Tibial nerve (tissue), 4 donors: ENCODE measurements at regions not wholly inside any gene's neighbourhood (a gene's known extent, or its start where the extent isn't known, plus 50 kb on each side); places are given as distances from the start of the nearest gene placed in this dataset.

Experiments used
- DNase-seq, 2 donors: peaks; one replicate each; pipeline ENCODE4 v3.0.0-alpha.2; 2019; ENCODE audit warnings: low spot score in 2 of 2
- H3K27ac ChIP-seq, 4 donors: fragments of 200-600 bp; sonication (generic) in 3 of 4; one replicate each; pipeline ENCODE4 v1.5.1; 2017 to 2019; ENCODE audit warnings: mild to moderate bottlenecking in 1 of 4
- H3K27me3 ChIP-seq, 2 donors: fragments of 200-600 bp; sonication (generic) in 1 of 2; one replicate each; pipeline versions ENCODE4 v1.5.1 to v1.6.0; 2017 to 2019
- H3K36me3 ChIP-seq, 3 donors: fragments of 200-600 bp; sonication (generic); one replicate each; pipeline ENCODE4 v1.5.1; 2018 to 2019
- H3K4me1 ChIP-seq, 4 donors: fragments of 200-600 bp; sonication (generic) in 3 of 4; one replicate each; pipeline ENCODE4 v1.5.1; 2017 to 2019
- H3K4me3 ChIP-seq, 4 donors: fragments of 200-600 bp; sonication (generic) in 3 of 4; one replicate each; pipeline ENCODE4 v1.5.1; 2017 to 2019; ENCODE audit warnings: mild to moderate bottlenecking in 1 of 4, moderate library complexity in 1 of 4
- H3K9me3 ChIP-seq, 4 donors: fragments of 200-600 bp; sonication (generic) in 3 of 4; one replicate each; pipeline ENCODE4 v1.5.1; 2017 to 2019
- EP300 ChIP-seq, 2 donors: sonication (generic); formaldehyde crosslinking; IDR thresholded peaks; one replicate each; pipeline ENCODE4 v1.6.1; 2017; ENCODE audit warnings: antibody characterized with exemption in 2 of 2, mild to moderate bottlenecking in 1 of 2
- POLR2A ChIP-seq, 2 donors: fragments of 450-650 bp; IDR thresholded peaks; one replicate each; pipeline ENCODE4 v1.6.1; 2017; ENCODE audit warnings: antibody characterized with exemption in 2 of 2, mild to moderate bottlenecking in 2 of 2, moderate library complexity in 2 of 2
- WGBS, 2 donors: methylation state at CpG; one replicate each; pipeline ENCODE4 v1.1.5; 2018; 5-methylcytosine and 5-hydroxymethylcytosine counted together
- TF ChIP-seq, protein P1 (sequence below), 5 experiments: fragments of 200-600 bp in 3 of 5; fragments of 450-650 bp in 2 of 5; sonication (generic) in 3 of 5; IDR thresholded peaks; one replicate each; pipeline ENCODE4 v1.5.1; 2016 to 2019; ENCODE audit warnings: antibody characterized with exemption in 5 of 5, mild to moderate bottlenecking in 3 of 5, moderate library complexity in 2 of 5

DNA sequence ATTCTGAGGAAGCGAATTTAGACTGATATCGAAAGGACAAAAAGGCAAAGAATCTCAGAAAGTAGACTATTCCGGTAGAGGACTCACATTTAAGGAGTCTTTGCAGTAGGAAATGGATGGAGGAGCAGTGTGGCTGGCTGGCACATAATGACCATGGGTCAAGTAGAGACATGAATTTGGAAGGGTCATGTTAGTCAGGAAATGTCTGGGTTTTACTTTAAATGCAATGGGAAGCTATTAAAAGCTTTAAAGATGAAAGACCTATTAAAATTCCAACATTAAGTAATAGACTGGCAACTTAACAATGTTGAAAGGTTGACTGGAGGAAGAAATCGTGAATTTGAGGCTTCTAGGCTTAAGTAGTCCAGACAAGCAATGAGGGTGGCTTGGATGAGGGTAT, 90.0 kb upstream of the SEMA3C start:
- no peak for DNase-seq
- Histone ChIP-seq H3K9me3 (peaks cover 0 to 4% (median 2%) of the 10 kb centered on the region in 4 donors), H3K27ac (no peak overlapping the region), H3K4me3 (no peak overlapping the region), H3K27me3 (no peaks in the 10 kb centered on the region), H3K36me3 (no peaks in the 10 kb centered on the region), H3K4me1 (peaks cover 0 to 29% (median 0%) of the 10 kb centered on the region in 4 donors)
- TF ChIP-seq EP300 (IDR thresholded peaks at IDR 0.05) (no peak), POLR2A (IDR thresholded peaks at IDR 0.05) (no peak)
- TF ChIP-seq, protein P1, sequence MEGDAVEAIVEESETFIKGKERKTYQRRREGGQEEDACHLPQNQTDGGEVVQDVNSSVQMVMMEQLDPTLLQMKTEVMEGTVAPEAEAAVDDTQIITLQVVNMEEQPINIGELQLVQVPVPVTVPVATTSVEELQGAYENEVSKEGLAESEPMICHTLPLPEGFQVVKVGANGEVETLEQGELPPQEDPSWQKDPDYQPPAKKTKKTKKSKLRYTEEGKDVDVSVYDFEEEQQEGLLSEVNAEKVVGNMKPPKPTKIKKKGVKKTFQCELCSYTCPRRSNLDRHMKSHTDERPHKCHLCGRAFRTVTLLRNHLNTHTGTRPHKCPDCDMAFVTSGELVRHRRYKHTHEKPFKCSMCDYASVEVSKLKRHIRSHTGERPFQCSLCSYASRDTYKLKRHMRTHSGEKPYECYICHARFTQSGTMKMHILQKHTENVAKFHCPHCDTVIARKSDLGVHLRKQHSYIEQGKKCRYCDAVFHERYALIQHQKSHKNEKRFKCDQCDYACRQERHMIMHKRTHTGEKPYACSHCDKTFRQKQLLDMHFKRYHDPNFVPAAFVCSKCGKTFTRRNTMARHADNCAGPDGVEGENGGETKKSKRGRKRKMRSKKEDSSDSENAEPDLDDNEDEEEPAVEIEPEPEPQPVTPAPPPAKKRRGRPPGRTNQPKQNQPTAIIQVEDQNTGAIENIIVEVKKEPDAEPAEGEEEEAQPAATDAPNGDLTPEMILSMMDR (IDR thresholded peaks at IDR 0.05) = no peak
- 83 to 85% methylated on average over 4 of the region's 4 CpGs for WGBS, 2 donors

DNA sequence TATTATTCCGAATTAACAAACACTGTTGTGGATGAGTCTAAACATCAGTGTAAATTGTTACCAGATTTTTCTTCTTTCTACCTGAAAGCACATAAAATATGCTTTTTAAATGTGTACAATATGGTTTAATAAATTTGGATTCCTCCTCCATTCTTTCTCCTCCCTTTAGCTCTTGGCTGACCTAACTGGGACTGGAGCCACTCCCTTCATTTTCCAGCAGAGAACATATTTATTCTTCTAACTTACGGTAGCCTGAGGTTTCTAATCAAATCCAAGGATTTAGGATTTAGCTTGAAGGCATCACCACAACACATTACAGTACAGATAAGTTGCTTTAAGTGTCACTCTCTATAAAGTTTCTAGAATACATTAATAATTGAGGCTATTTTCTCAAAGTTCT, 88.2 kb upstream of the SEMA3C start:
- Histone ChIP-seq H3K9me3 (peaks cover 0 to 4% (median 2%) of the 10 kb centered on the region in 4 donors), H3K27me3 (no peaks in the 10 kb centered on the region), H3K4me3 (no peak overlapping the region), H3K4me1 (peaks cover 0 to 30% (median 1%) of the 10 kb centered on the region in 4 donors), H3K36me3 (no peaks in the 10 kb centered on the region), H3K27ac (peak overlapping the region in 2 of 4 donors; percentile 35 to 38)
- no peak for TF ChIP-seq POLR2A (IDR thresholded peaks at IDR 0.05)
- TF ChIP-seq, protein P1 (IDR thresholded peaks at IDR 0.05) = no peak
- no peak for TF ChIP-seq EP300 (IDR thresholded peaks at IDR 0.05)
- no peak for DNase-seq
- WGBS, 2 donors = 46 to 54% methylated on average over 2 of the region's 2 CpGs

DNA sequence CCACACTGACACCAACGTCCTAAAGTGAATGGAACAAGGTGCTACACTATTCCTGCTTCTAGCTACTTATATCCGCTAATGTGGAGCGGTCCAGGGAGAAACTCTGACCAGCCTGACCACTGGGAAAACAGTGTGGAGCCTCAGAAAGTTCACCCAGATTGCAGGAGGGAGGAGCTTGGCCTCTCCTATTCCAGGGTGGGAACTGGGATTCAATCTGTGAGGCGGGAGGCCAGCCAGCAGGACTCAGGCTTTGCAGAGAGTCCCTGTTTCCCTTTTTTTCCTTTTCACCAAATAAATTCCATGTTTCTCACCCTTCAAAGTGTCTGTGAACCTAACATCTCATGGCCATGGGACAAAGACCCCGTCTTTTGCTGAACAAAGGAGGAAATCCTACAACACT, 86.4 kb upstream of the SEMA3C start:
- no peaks in the 10 kb centered on the region for H3K9me3 ChIP-seq
- H3K4me3 ChIP-seq = no peak overlapping the region
- TF ChIP-seq POLR2A (IDR thresholded peaks at IDR 0.05) (no peak), EP300 (IDR thresholded peaks at IDR 0.05) (no peak)
- TF ChIP-seq, protein P1 (IDR thresholded peaks at IDR 0.05) = no peak
- H3K4me1 ChIP-seq = peaks cover 0 to 30% (median 1%) of the 10 kb centered on the region in 4 donors
- DNase-seq = no peak
- WGBS, 2 donors = 74 to 76% methylated on average over 5 of the region's 5 CpGs
- H3K27ac ChIP-seq = peak overlapping the region in 1 of 4 donors; percentile 50
- H3K27me3 ChIP-seq = no peaks in the 10 kb centered on the region
- no peaks in the 10 kb centered on the region for H3K36me3 ChIP-seq

DNA sequence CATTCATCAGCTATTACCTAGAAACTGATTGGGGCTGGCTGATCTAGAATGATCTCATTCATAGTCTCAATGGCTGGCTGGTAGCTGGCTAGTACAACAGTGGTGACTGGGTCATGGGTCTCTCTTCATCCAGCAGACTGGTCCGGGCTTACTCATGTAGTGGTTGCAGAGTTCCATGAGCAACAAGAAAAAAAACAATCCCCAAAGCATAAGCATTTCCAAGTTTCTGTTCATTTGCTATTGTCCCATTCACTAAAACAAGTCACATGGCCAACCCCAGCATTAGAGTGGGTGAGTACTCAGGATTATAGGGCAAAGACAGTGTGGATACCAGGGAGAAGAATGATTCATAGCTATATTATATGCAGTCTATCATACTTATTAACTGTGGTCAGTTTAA, 85.2 kb upstream of the SEMA3C start:
- Histone ChIP-seq H3K9me3 (no peaks in the 10 kb centered on the region), H3K4me3 (no peak overlapping the region), H3K27me3 (no peaks in the 10 kb centered on the region), H3K36me3 (no peaks in the 10 kb centered on the region), H3K27ac (peak overlapping the region in 1 of 4 donors; percentile 75), H3K4me1 (peaks cover 0 to 41% (median 1%) of the 10 kb centered on the region in 4 donors)
- DNase-seq = no peak
- TF ChIP-seq EP300 (IDR thresholded peaks at IDR 0.05) = no peak
- no peak for TF ChIP-seq POLR2A (IDR thresholded peaks at IDR 0.05)
- TF ChIP-seq, protein P1 (IDR thresholded peaks at IDR 0.05) = no peak
- WGBS, 2 donors = 33 to 40% methylated on average over 1 of the region's 1 CpG

DNA sequence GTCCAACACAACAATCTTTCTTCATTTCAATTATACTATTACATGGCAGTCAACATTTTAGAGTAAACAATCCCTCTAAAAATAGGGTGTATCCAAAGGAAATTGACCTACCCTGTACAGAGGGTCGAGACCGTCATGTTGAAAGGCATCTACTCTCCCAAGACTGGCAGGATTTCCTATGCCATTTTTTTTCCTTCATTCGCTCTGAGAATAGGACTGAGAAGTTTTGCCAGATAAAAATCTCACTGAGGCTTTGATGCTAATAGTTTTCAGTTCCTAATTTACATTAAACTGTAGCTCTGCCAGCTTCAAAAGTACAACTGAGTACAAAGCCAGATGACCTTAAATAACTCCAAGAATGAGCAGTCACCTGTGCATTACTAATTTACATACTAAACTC, 84.5 kb upstream of the SEMA3C start:
- no peak for DNase-seq
- Histone ChIP-seq H3K9me3 (no peaks in the 10 kb centered on the region), H3K4me1 (peaks cover 0 to 42% (median 1%) of the 10 kb centered on the region in 4 donors), H3K4me3 (no peak overlapping the region), H3K27me3 (no peaks in the 10 kb centered on the region), H3K27ac (peak overlapping the region in 1 of 4 donors; percentile 75), H3K36me3 (no peaks in the 10 kb centered on the region)
- WGBS, 2 donors = 55 to 60% methylated on average over 3 of the region's 3 CpGs
- TF ChIP-seq POLR2A (IDR thresholded peaks at IDR 0.05) = no peak
- TF ChIP-seq EP300 (IDR thresholded peaks at IDR 0.05) = no peak
- TF ChIP-seq, protein P1 (IDR thresholded peaks at IDR 0.05) = no peak
